ENCODE measurements at regions not wholly inside any gene's neighbourhood (a gene's known extent, or its start where the extent isn't known, plus 50 kb on each side); places are given as distances from the start of the nearest gene placed in this dataset.
"Not testable (repeated sequence)": the region's sequence is repeated elsewhere in the genome, so short reads cannot be mapped to it uniquely, and the experiment has no call there.

GRCh38 chr7:91692800-91693199 is 187.7 kb downstream of the MTERF1 start:
- DNase-seq (ENCODE audit: low read depth): peak; percentile 4

GRCh38 chr7:91694351-91694841 is 186.1 kb downstream of the MTERF1 start:
- DNase-seq (ENCODE audit: low read depth): no peak

- peak; percentile 39 for DNase-seq (ENCODE audit: low read depth)
Measured at GRCh38 chr7:91710881-91711280, 169.6 kb downstream of the MTERF1 start.

GRCh38 chr7:91713669-91714068 is 166.8 kb downstream of the MTERF1 start:
- no peak for DNase-seq (ENCODE audit: low read depth)

GRCh38 chr7:91717681-91718470 is 162.6 kb downstream of the MTERF1 start:
- DNase-seq (ENCODE audit: low read depth): no peak

- no peak for DNase-seq (ENCODE audit: low read depth)
Measured at GRCh38 chr7:91719008-91719407, 161.5 kb downstream of the MTERF1 start.

- DNase-seq (ENCODE audit: low read depth): peak; percentile 6
Measured at GRCh38 chr7:91720260-91720937, 160.1 kb downstream of the MTERF1 start.

- DNase-seq (ENCODE audit: low read depth): no peak
Measured at GRCh38 chr7:91722831-91723230, 157.7 kb downstream of the MTERF1 start.

GRCh38 chr7:91729046-91729445 is 151.5 kb downstream of the MTERF1 start:
- not testable (repeated sequence) for DNase-seq (ENCODE audit: low read depth)

GRCh38 chr7:91731976-91732375 is 148.5 kb downstream of the MTERF1 start:
- no peak for DNase-seq (ENCODE audit: low read depth)

- no peak for DNase-seq (ENCODE audit: low read depth)
Measured at GRCh38 chr7:91749418-91749817, 131.1 kb downstream of the MTERF1 start.

- DNase-seq (ENCODE audit: low read depth): no peak
Measured at GRCh38 chr7:91750091-91750490, 130.4 kb downstream of the MTERF1 start.

- DNase-seq (ENCODE audit: low read depth): no peak
Measured at GRCh38 chr7:91752102-91752501, 128.4 kb downstream of the MTERF1 start.

GRCh38 chr7:91754280-91754679 is 126.2 kb downstream of the MTERF1 start:
- not testable (repeated sequence) for DNase-seq (ENCODE audit: low read depth)

GRCh38 chr7:91755121-91755520 is 125.4 kb downstream of the MTERF1 start:
- peak; percentile 26 for DNase-seq (ENCODE audit: low read depth)

GRCh38 chr7:91759205-91759863 is 121.2 kb downstream of the MTERF1 start:
- DNase-seq (ENCODE audit: low read depth): no peak

- no peak for DNase-seq (ENCODE audit: low read depth)
Measured at GRCh38 chr7:91767820-91768219, 112.7 kb downstream of the MTERF1 start.

- no peak for DNase-seq (ENCODE audit: low read depth)
Measured at GRCh38 chr7:91771394-91771793, 109.1 kb downstream of the MTERF1 start.

GRCh38 chr7:91771921-91772815 is 108.3 kb downstream of the MTERF1 start:
- DNase-seq (ENCODE audit: low read depth): no peak

GRCh38 chr7:91776171-91776570 is 104.3 kb downstream of the MTERF1 start:
- DNase-seq (ENCODE audit: low read depth): peak; percentile 13

- no peak for DNase-seq (ENCODE audit: low read depth)
Measured at GRCh38 chr7:91777522-91777921, 103.0 kb downstream of the MTERF1 start.

GRCh38 chr7:91778416-91778815 is 102.1 kb downstream of the MTERF1 start:
- no peak for DNase-seq (ENCODE audit: low read depth)

Data from fibroblast of gingiva (primary cell).